HG03432 (cell line): ENCODE measurements at regions not wholly inside any gene's neighbourhood (a gene's known extent, or its start where the extent isn't known, plus 50 kb on each side); places are given as distances from the start of the nearest gene placed in this dataset.

ENCODE experiments used
- ATAC-seq: cut with Tn5 transposase; IDR thresholded peaks from one replicate; pipeline ENCODE4 v1.9.1; 2021; ENCODE audit warnings: mild to moderate bottlenecking, moderate library complexity; ENCODE audit not compliant: unreplicated experiment

- no peak for ATAC-seq
These were observed 55.3 kb upstream of the POM121L12 start for GRCh38 chr7:52980129-52980528.

DNA sequence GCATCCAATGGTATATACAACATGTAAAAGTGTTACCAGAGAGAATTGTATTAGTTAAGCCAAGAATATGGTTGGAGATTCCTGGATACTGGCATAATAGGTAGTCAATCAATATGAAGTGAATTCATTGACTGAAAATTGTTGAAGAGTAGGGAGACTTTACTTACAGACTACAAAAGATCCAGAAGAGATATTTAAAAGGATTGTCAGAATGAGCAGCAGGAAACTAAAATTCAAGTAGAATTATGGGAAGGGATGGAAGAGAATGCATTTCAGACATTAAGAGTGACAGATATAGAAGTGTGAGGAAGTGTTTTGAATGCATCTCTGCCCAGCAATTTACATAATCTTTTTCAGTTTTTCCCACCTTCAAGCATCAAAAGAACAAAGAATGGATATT is 62.3 kb upstream of the POM121L12 start:
- no peak for ATAC-seq

DNA sequence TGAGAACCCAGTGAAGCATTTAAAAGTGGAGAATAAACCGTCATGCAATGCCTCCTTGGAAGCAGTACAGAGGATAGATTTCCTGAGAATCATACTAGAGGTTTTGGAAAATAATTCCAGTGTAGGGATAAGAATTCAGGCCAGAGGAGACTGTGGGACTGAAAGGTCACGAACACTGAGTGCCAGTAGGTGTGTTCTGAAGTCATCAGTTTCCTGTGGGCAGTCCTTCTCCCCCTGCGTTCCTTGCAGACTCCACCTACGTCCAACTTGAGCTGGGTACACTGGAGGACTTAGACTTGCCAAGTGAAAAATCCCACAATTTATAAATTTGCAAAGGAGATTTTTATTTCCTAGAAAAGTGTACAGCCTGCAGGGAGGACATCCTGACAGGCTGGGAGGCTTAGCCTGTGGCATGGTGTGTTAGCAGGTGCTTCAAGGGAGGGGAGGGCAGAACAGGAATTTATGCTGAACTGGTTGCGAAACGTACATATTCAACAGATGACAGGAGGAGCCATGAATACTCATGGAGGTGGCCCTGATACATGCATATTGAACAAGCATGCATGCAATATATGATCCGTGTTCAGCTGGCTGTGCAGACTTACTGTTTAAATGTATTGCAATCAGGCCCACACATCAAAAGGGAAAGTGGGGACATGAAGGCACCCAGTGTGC is 72.9 kb upstream of the POM121L12 start:
- no peak for ATAC-seq

GRCh38 chr7:52961084-52961483 is 74.3 kb upstream of the POM121L12 start:
- no peak for ATAC-seq

GRCh38 chr7:52959878-52960660 is 75.4 kb upstream of the POM121L12 start:
- no peak for ATAC-seq

DNA sequence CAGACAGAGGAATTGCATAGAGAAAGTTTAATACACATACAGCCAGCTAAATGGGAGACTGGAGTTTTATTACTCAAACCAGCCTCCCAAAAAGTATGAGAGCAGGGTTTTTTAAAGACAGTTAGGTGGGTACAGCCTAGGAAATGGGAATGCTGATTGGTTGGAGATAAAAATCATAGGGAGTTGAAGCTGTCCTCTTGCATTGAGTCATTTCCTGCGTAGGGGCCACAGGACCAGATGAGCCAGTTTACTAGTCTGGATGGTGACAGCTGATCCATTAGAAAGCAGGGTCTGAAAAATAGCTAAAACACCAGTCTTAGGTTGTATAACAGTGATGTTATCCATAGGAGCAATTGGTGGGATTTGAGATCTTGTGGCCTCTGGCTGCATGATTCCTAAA is 76.1 kb upstream of the POM121L12 start:
- ATAC-seq = no peak

DNA sequence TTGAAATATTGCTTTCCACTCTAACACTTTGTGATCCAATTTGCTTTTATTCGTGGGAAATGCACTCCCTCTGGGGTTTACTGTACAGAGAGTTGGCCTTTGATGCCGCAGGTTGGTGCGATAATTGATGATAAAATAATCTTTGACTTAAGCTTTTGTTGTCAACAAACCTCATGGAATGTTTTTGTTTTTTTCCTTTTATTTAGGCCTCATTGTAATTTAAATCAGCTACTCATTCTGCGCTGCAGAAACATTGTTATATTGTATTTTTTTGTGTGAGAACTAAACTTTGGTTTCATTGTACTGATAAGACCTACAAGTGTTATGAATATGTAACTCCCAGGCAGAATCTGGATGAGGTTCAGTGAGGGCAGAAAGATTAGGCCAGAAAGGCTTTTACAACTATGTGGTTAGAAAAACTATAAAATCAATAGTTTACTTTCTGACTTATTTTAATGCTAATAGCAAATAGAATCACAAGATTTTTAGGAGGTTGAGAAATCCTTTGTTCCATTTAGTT is 76.8 kb upstream of the POM121L12 start:
- no peak for ATAC-seq

GRCh38 chr7:52956379-52956915 is 79.0 kb upstream of the POM121L12 start:
- ATAC-seq = no peak

DNA sequence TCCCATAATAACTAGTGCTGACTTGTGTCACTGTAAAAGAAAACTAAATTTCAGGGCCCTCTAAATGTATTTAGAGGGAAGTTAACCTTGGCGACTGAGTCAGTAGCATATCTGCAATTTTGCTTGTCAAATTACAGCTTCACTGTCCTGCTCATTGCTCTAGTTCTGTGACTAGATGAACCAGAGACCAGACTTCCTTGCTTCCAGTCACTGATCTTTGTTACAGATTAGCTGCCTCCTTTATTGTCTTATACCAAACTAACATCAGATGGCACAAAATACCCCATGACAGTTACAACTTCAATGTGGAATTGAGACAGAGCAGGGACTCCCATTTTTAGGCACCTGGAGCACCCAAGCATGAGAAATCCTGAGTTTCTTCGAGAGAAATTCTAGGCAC is 79.9 kb upstream of the POM121L12 start:
- ATAC-seq = no peak

GRCh38 chr7:52944921-52945320 is 90.5 kb upstream of the POM121L12 start:
- no peak for ATAC-seq

DNA sequence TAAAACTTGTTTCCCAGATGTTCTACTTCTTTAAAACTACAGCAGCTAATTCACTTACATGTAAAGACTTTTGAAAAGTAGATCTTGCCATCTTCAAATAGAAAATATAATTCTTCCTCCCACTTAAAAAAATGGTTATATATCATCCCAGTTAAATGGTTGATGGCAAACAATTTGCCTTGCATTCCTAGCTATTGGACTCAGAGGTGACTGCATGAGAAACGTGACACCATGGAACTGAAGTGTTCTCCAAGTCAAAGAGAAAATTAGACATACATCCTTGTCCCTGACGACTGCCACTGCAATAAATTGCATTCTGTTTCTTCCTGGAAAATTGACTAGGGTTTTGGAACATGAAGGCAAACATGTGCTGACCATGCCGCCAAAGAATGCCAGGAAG is 95.0 kb upstream of the POM121L12 start:
- ATAC-seq = no peak

DNA sequence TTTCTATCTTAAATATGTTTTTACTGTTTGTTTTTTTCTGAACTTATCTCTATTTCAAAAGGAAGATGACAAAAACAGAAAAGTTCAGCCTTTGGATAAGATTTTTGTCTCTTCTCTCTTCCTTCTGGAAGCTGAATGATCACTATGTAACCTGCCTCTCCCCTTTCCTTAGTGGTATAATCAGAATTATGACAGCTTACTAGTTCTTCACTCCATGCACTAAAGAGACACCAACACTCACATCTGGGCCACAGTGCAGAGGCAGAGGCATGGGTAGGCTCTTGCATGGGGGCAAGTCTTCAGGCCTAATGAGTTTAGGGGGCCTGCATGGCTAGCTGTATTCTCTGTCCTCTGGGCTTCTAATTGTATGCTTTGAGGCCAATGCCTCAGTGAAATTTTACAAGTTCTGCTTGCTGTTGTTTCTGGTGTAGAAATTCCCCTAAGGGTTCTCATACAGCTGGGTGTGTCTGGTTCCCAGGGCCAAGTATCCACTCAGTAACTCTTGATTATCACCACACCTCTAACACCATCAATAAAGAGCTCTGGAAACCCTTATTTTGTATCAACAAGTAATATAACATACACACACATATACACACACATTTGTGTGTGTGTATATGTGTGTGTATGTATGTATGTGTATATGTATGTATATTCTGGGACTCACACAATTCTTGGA is 96.8 kb upstream of the POM121L12 start:
- ATAC-seq = no peak

- ATAC-seq = no peak
These were observed 98.7 kb upstream of the POM121L12 start for GRCh38 chr7:52936750-52937149.

DNA sequence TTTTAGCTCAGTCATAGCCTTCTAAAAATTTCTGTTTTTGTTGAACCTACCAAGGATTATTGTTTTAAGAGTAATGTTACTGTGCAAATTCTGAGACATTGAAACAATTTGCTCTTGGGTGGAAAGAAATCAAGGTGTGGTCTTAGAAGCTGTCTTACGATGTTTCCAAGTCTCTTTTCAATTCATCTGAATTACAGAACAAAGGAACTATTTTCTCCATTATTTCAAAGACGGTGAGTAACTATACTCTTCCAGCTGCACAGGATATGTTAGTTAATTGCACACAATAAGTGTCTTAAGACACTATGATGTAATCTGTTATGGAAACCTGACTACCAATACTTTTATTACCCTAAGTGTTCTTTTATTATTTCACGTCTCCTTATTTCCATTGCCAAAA is 106.8 kb upstream of the POM121L12 start:
- ATAC-seq = no peak

GRCh38 chr7:52925332-52925731 is 110.1 kb upstream of the POM121L12 start:
- ATAC-seq = no peak

DNA sequence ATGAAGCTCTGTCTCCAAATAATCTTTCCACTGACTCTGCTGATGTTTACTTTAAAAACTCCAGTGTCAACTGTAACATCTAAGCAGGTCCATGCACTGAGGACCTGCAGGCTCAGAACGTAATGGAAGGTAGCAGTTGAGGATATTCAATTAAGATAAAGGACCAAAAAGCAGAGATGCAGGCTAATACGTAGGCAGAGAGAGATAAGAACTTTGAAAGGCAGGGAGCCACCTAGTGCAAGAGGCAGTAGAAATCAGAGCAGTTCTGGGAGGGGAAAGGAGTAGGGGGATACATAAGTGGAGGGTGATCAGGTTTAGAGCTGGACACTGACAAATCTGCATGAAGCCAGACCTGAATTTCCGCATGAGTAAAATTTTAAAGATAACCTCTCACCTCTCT is 114.5 kb upstream of the POM121L12 start:
- no peak for ATAC-seq

DNA sequence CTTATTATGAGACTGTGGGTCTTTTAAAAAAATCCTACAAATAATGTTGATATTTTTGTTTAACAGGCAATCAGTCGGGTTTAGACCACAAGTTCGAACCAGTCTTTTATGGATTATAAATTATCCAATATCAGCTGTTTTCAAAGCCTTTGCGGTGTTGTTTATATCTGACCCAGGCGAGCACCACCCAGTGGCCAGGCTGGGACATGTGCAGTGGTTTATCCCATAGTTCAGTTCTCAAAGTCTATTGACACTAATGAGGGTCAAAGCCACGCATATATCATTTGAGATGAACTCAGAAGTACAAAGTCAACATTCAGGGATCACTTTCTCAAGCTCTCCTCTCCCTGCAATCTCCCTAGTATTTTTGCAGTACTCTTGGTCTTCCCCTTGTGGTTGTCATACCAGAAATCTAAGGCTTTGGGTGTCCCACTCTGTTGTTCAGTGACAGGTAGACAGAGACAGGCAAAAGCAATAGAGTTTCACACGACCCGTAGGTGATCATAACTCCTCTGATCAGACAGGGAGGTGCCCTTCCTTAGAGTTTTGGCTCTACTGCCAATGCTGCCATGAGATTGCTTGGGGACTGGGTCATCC is 117.4 kb upstream of the POM121L12 start:
- ATAC-seq = no peak

DNA sequence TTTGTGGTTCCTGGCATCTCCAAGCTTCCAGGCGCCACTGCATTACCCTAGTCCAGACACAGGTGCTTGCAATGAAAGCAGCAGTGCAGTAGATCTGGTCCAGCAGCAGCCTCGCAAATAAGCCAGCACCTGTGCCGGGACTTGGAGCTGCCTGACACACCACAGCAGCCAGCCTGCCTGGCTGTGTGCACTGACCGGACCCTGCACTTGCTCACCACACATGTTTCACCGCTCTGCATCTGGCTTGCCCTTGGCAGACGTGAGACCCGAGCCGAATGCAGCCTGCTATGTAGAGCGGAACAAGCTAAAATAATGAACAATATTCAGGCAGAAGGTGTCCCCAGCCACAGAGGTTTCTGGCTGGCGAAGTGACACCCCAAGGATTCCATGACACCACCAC is 123.6 kb upstream of the POM121L12 start:
- ATAC-seq = no peak

DNA sequence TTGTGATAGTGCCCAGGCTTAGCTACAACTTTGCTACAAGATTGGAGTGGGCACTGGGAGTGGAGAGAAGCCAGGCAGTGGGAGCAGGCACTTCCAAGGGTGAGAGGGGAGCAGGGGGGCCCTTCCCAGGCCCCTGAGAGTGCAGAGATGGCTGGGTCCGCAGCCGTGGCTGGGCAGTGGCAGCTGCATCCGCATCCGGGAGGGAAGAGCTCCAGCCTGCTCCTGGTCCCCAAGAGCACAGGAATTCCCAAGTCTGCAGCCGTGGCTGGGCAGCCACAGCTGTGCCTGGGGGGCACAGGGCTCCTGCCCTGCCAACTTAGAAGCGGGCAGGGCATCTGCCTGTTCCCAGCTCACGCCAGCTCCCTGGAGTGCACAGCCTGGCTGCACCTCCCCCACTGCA is 124.1 kb upstream of the POM121L12 start:
- no peak for ATAC-seq

DNA sequence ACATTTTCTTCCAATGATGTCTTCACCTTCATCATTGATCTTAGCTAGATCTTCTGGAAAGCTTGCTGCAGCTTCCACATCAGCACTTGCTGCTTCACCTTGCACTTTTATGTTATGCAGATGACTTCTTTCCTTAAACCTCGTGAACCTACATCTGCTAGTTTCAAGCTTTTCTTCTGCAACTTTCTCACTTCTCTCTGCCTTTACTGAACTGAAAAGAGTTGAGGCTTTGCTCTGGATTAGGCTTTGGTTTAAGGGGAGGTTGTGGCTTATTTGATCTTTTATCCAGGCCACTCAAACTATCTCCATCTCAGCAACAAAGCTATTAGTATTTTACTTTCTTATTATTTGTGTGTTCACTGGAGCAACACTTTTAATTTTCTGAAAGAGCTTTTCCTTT is 125.5 kb upstream of the POM121L12 start:
- ATAC-seq = no peak

- ATAC-seq = no peak
These were observed 126.3 kb upstream of the POM121L12 start for GRCh38 chr7:52909131-52909530.
